ENCODE measurements at regions not wholly inside any gene's neighbourhood (a gene's known extent, or its start where the extent isn't known, plus 50 kb on each side); places are given as distances from the start of the nearest gene placed in this dataset.

GRCh38 chr10:44217274-44217820, 167.6 kb downstream of the CXCL12 start:
- TF ChIP-seq CTCF (IDR thresholded peaks at IDR 0.05) (no peak), POLR2A (IDR thresholded peaks at IDR 0.05) (no peak)
